ENCODE measurements at regions not wholly inside any gene's neighbourhood (a gene's known extent, or its start where the extent isn't known, plus 50 kb on each side); places are given as distances from the start of the nearest gene placed in this dataset.

GRCh38 chr11:95293116-95293515, 62.1 kb upstream of the SESN3 start:
- no peak overlapping the region for H3K4me3 ChIP-seq (ENCODE audit: low read depth, low read length)
- ChIA-PET CTCF (no interaction called here), POLR2A (no interaction called here)
- TF ChIP-seq CTCF (IDR thresholded peaks at IDR 0.05; ENCODE audit: insufficient read depth, low read length, missing control alignments) = no peak
- no peak for DNase-seq (ENCODE audit: low read depth, low spot score)

- no peak for TF ChIP-seq CTCF (IDR thresholded peaks at IDR 0.05; ENCODE audit: insufficient read depth, low read length, missing control alignments)
These were observed 60.9 kb upstream of the SESN3 start for GRCh38 chr11:95291946-95292345.

GRCh38 chr11:95289378-95290101, 58.5 kb upstream of the SESN3 start:
- no peak for DNase-seq (ENCODE audit: low read depth, low spot score)
- TF ChIP-seq CTCF (IDR thresholded peaks at IDR 0.05; ENCODE audit: insufficient read depth, low read length, missing control alignments) = no peak
- ChIA-PET POLR2A (no interaction called here), CTCF (no interaction called here)
- no peak overlapping the region for H3K4me3 ChIP-seq (ENCODE audit: low read depth, low read length)

More at GRCh38 chr11:95291946-95292345, 60.9 kb upstream of the SESN3 start:
- no peak overlapping the region for H3K4me3 ChIP-seq (ENCODE audit: low read depth, low read length)
- ChIA-PET CTCF (no interaction called here), POLR2A (no interaction called here)
- DNase-seq (ENCODE audit: low read depth, low spot score) = no peak

- no peak for DNase-seq (ENCODE audit: low read depth, low spot score)
- no peak for TF ChIP-seq CTCF (IDR thresholded peaks at IDR 0.05; ENCODE audit: insufficient read depth, low read length, missing control alignments)
- ChIA-PET POLR2A (no interaction called here), CTCF (no interaction called here)
- no peak overlapping the region for H3K4me3 ChIP-seq (ENCODE audit: low read depth, low read length)
These were observed 53.4 kb upstream of the SESN3 start for GRCh38 chr11:95284057-95285052.

GRCh38 chr11:95283650-95284049, 52.6 kb upstream of the SESN3 start:
- POLR2A ChIA-PET = no interaction called here
- no peak overlapping the region for H3K4me3 ChIP-seq (ENCODE audit: low read depth, low read length)
- no peak for DNase-seq (ENCODE audit: low read depth, low spot score)
- CTCF ChIA-PET = no interaction called here
- no peak for TF ChIP-seq CTCF (IDR thresholded peaks at IDR 0.05; ENCODE audit: insufficient read depth, low read length, missing control alignments)

- no peak for DNase-seq (ENCODE audit: low read depth, low spot score)
- no peak for TF ChIP-seq CTCF (IDR thresholded peaks at IDR 0.05; ENCODE audit: insufficient read depth, low read length, missing control alignments)
- no peak overlapping the region for H3K4me3 ChIP-seq (ENCODE audit: low read depth, low read length)
- ChIA-PET CTCF (no interaction called here), POLR2A (no interaction called here)
These were observed 52.1 kb upstream of the SESN3 start for GRCh38 chr11:95283146-95283545.
